DOHH2 (cell line): ENCODE measurements at regions not wholly inside any gene's neighbourhood (a gene's known extent, or its start where the extent isn't known, plus 50 kb on each side); places are given as distances from the start of the nearest gene placed in this dataset.

Experiments
- H3F3A ChIP-seq: fragments of 200-600 bp; sonication (generic), shearing (Covaris generic); 2 replicates; pipeline ENCODE4 v1.6.0; 2016; ENCODE audit warnings: antibody characterized with exemption, mild to moderate bottlenecking; ENCODE audit not compliant: control insufficient read depth, insufficient read depth
- H3K27ac ChIP-seq: fragments of 200-600 bp; sonication (generic); 2 replicates; pipeline ENCODE4 v1.5.1; 2014; ENCODE audit warnings: low read depth, mild to moderate bottlenecking, low read length, moderate library complexity
- H3K27me3 ChIP-seq: fragments of 200-600 bp; sonication (generic); 2 replicates; pipeline ENCODE4 v1.6.1; 2014; ENCODE audit warnings: mild to moderate bottlenecking, low read length, mixed read lengths; ENCODE audit not compliant: control insufficient read depth
- H3K36me3 ChIP-seq: fragments of 200-600 bp; sonication (generic); 2 replicates; pipeline ENCODE4 v1.6.1; 2014; ENCODE audit warnings: mild to moderate bottlenecking, low read length, moderate library complexity, mixed read lengths; ENCODE audit not compliant: control insufficient read depth
- H3K4me1 ChIP-seq: fragments of 200-600 bp; sonication (generic); 2 replicates; pipeline ENCODE4 v1.6.1; 2014; ENCODE audit warnings: mild to moderate bottlenecking, low read length, mixed read lengths; ENCODE audit not compliant: control insufficient read depth
- H3K4me2 ChIP-seq: fragments of 200-600 bp; sonication (generic); 2 replicates; pipeline ENCODE4 v1.6.0; 2014; ENCODE audit warnings: mild to moderate bottlenecking, low read length, moderate library complexity
- H3K4me3 ChIP-seq: fragments of 200-600 bp; sonication (generic); 2 replicates; pipeline ENCODE4 v1.5.1; 2014; ENCODE audit warnings: mild to moderate bottlenecking, low read length, mixed read lengths
- H3K79me2 ChIP-seq: fragments of 200-600 bp; sonication (generic); 2 replicates; pipeline ENCODE4 v1.6.1; 2014; ENCODE audit warnings: mild to moderate bottlenecking, low read length, mixed read lengths; ENCODE audit not compliant: control insufficient read depth
- H3K9me2 ChIP-seq: fragments of 200-600 bp; sonication (generic); replicated peaks from 2 replicates; pipeline ENCODE4 v1.6.1; 2014; ENCODE audit warnings: mild to moderate bottlenecking, low read length, mixed read lengths; ENCODE audit not compliant: control insufficient read depth
- H3K9me3 ChIP-seq: fragments of 200-600 bp; sonication (generic); 2 replicates; pipeline ENCODE4 v1.6.1; 2014; ENCODE audit warnings: antibody characterized with exemption, low read length, mixed read lengths; ENCODE audit not compliant: control insufficient read depth, insufficient read depth
- H4K20me1 ChIP-seq: fragments of 200-600 bp; sonication (generic); 2 replicates; pipeline ENCODE4 v1.6.0; 2014; ENCODE audit warnings: low read depth, mild to moderate bottlenecking, antibody characterized with exemption, low read length, moderate library complexity; ENCODE audit not compliant: control insufficient read depth, insufficient read depth
- CTCF ChIP-seq: fragments of 200-600 bp; sonication (generic); IDR thresholded peaks from one replicate; pipeline ENCODE4 v1.5.1; 2014; ENCODE audit warnings: antibody characterized with exemption, mild to moderate bottlenecking, low read depth, low read length; ENCODE audit not compliant: poor library complexity, severe bottlenecking
- EZH2phosphoT487 ChIP-seq: fragments of 200-600 bp; sonication (generic); IDR thresholded peaks from 2 replicates; pipeline ENCODE4 v1.6.1; 2017; ENCODE audit warnings: borderline replicate concordance, mild to moderate bottlenecking, antibody characterized with exemption, low read length, moderate library complexity, mixed read lengths

GRCh38 chr5:110345623-110346022, 380.8 kb downstream of the TMEM232 start:
- Histone ChIP-seq H3K4me3 (no peak overlapping the region), H3K36me3 (no peaks in the 10 kb centered on the region), H4K20me1 (no peaks in the 10 kb centered on the region), H3F3A (no peaks in the 10 kb centered on the region), H3K4me2 (no peak overlapping the region), H3K79me2 (no peaks in the 10 kb centered on the region), H3K4me1 (no peaks in the 10 kb centered on the region), H3K27ac (no peak overlapping the region), H3K9me3 (no peaks in the 10 kb centered on the region), H3K27me3 (no peaks in the 10 kb centered on the region), H3K9me2 (no peaks in the 10 kb centered on the region)
- no peak for TF ChIP-seq CTCF
- TF ChIP-seq EZH2phosphoT487: no peak

- Histone ChIP-seq H4K20me1 (no peaks in the 10 kb centered on the region), H3K4me2 (no peak overlapping the region), H3K4me3 (no peak overlapping the region), H3K4me1 (no peaks in the 10 kb centered on the region), H3K36me3 (no peaks in the 10 kb centered on the region), H3K79me2 (no peaks in the 10 kb centered on the region), H3F3A (no peaks in the 10 kb centered on the region), H3K9me3 (no peaks in the 10 kb centered on the region), H3K27ac (no peak overlapping the region), H3K9me2 (no peaks in the 10 kb centered on the region), H3K27me3 (no peaks in the 10 kb centered on the region)
- TF ChIP-seq CTCF (no peak), EZH2phosphoT487 (no peak)
Observed at GRCh38 chr5:110346893-110347358, 379.5 kb downstream of the TMEM232 start.

- Histone ChIP-seq H3K36me3 (no peaks in the 10 kb centered on the region), H3K27ac (no peak overlapping the region), H3K9me3 (no peaks in the 10 kb centered on the region), H3K79me2 (no peaks in the 10 kb centered on the region), H3K4me2 (no peak overlapping the region), H3K9me2 (no peaks in the 10 kb centered on the region), H3K27me3 (no peaks in the 10 kb centered on the region), H3K4me3 (no peak overlapping the region), H4K20me1 (no peaks in the 10 kb centered on the region), H3K4me1 (no peaks in the 10 kb centered on the region), H3F3A (no peaks in the 10 kb centered on the region)
- TF ChIP-seq CTCF: no peak
- TF ChIP-seq EZH2phosphoT487: no peak
Observed at GRCh38 chr5:110347781-110348180, 378.7 kb downstream of the TMEM232 start.
